ENCODE measurements at regions not wholly inside any gene's neighbourhood (a gene's known extent, or its start where the extent isn't known, plus 50 kb on each side); places are given as distances from the start of the nearest gene placed in this dataset.

DNA sequence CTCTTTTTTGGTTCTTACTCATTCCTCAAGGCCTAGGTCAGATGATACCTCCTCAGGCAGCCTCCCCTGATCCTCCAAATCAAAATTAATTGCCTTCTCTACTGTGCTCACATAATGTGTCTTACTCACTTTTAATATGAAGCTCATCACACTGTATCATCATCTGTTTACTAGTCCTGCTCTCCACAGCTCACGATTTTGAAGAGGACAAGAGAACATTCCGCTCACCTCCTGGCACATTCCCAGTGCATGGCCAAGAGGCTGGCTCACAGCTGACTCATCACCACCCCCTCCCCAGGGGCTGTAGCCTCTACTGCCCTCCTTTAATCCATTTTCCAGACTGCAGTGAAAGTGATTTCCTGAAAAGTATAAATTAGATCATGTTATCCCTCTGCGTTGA, 133.1 kb downstream of the ALDH8A1 start:
- no peaks in the 10 kb centered on the region for H3F3A ChIP-seq (ENCODE audit: control insufficient read depth, insufficient read depth)
- no peaks in the 10 kb centered on the region for H3K9me3 ChIP-seq (ENCODE audit: control insufficient read depth, insufficient read depth, low read length)
- no peaks in the 10 kb centered on the region; the same call in 1 of the 2 replicates for H3K27me3 ChIP-seq (ENCODE audit: control insufficient read depth, low read length)
- no peak overlapping the region for H3K4me3 ChIP-seq (ENCODE audit: low read length)
- no peak overlapping the region for H3K4me2 ChIP-seq (ENCODE audit: low read length)
- TF ChIP-seq, protein P1, sequence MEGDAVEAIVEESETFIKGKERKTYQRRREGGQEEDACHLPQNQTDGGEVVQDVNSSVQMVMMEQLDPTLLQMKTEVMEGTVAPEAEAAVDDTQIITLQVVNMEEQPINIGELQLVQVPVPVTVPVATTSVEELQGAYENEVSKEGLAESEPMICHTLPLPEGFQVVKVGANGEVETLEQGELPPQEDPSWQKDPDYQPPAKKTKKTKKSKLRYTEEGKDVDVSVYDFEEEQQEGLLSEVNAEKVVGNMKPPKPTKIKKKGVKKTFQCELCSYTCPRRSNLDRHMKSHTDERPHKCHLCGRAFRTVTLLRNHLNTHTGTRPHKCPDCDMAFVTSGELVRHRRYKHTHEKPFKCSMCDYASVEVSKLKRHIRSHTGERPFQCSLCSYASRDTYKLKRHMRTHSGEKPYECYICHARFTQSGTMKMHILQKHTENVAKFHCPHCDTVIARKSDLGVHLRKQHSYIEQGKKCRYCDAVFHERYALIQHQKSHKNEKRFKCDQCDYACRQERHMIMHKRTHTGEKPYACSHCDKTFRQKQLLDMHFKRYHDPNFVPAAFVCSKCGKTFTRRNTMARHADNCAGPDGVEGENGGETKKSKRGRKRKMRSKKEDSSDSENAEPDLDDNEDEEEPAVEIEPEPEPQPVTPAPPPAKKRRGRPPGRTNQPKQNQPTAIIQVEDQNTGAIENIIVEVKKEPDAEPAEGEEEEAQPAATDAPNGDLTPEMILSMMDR (IDR thresholded peaks at IDR 0.05; ENCODE audit: low read depth, low read length, poor library complexity, severe bottlenecking): no peak
- TF ChIP-seq EZH2phosphoT487 (IDR thresholded peaks at IDR 0.05; ENCODE audit: borderline replicate concordance, low read length): no peak
- no peaks in the 10 kb centered on the region for H3K4me1 ChIP-seq (ENCODE audit: control insufficient read depth, low read length)
- H4K20me1 ChIP-seq (ENCODE audit: control insufficient read depth, insufficient read depth, low read depth, low read length): no peaks in the 10 kb centered on the region
- H3K27ac ChIP-seq (ENCODE audit: low read depth, low read length): no peak overlapping the region
- no peaks in the 10 kb centered on the region for H3K9me2 ChIP-seq (replicated peaks; ENCODE audit: control insufficient read depth, low read length)
- H3K79me2 ChIP-seq (ENCODE audit: control insufficient read depth, low read length): no peaks in the 10 kb centered on the region
- no peaks in the 10 kb centered on the region for H3K36me3 ChIP-seq (ENCODE audit: control insufficient read depth, low read length)

DNA sequence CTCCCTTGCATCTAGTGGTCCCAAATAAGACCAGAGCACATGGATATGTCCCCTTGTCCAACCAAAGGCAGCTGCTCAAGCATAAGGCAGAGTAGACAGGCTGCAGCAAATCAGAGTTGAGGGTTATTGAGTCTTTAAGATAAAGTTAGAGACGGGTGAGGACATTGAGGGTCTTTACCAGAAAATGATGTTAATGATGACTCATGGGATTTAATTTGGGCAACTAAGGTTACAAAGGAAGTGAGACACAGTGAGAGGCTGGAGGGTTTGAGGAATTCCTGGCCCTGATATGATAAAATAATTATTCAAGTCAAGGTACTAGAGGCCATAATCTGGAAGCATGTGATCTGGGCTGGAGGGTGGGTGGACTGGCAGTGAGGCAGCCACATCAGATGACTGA, 133.6 kb downstream of the ALDH8A1 start:
- TF ChIP-seq, protein P1 (IDR thresholded peaks at IDR 0.05; ENCODE audit: low read depth, low read length, poor library complexity, severe bottlenecking): no peak
- TF ChIP-seq EZH2phosphoT487 (IDR thresholded peaks at IDR 0.05; ENCODE audit: borderline replicate concordance, low read length): no peak
- no peaks in the 10 kb centered on the region for H3K79me2 ChIP-seq (ENCODE audit: control insufficient read depth, low read length)
- no peaks in the 10 kb centered on the region for H3K4me1 ChIP-seq (ENCODE audit: control insufficient read depth, low read length)
- no peaks in the 10 kb centered on the region for H3K9me3 ChIP-seq (ENCODE audit: control insufficient read depth, insufficient read depth, low read length)
- H4K20me1 ChIP-seq (ENCODE audit: control insufficient read depth, insufficient read depth, low read depth, low read length): no peaks in the 10 kb centered on the region
- H3K36me3 ChIP-seq (ENCODE audit: control insufficient read depth, low read length): no peaks in the 10 kb centered on the region
- H3K4me3 ChIP-seq (ENCODE audit: low read length): no peak overlapping the region
- peaks cover 3% of the 10 kb centered on the region for H3K27me3 ChIP-seq (ENCODE audit: control insufficient read depth, low read length)
- H3K27ac ChIP-seq (ENCODE audit: low read depth, low read length): no peak overlapping the region
- no peak overlapping the region for H3K4me2 ChIP-seq (ENCODE audit: low read length)
- no peaks in the 10 kb centered on the region for H3F3A ChIP-seq (ENCODE audit: control insufficient read depth, insufficient read depth)
- H3K9me2 ChIP-seq (replicated peaks; ENCODE audit: control insufficient read depth, low read length): no peaks in the 10 kb centered on the region

DNA sequence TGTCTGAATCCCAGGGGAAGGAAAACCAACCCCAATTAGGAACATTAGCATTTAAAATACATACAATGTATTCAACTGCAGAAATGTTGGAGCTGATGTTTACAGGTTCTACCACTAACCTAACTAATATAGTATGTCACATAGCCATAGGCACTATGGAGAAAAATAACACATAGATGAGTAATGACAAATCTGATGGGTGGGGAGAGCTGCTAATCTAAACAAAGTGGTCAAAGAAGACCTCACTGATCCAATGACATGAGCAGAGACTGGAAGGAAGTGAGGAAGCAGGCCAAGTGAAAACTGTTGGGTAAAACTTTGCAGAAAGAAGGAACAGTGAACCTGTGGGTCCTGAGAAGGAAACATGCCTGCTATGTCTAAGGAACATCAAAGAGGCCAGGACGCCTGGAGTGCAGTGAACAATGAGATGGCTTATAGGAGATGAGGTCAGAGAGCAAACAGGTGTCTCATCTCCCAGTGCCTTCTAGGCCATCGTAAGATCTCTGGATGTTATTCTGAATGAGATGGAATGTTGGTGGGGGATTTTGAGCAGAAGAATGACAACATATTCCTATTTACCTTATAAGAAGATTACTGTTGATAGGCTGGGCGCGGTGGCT, 135.7 kb downstream of the ALDH8A1 start:
- Histone ChIP-seq H3K27me3 (ENCODE audit: control insufficient read depth, low read length) (peaks cover 6% of the 10 kb centered on the region; the same call in 1 of the 2 replicates), H3K9me3 (ENCODE audit: control insufficient read depth, insufficient read depth, low read length) (no peaks in the 10 kb centered on the region), H3K4me1 (ENCODE audit: control insufficient read depth, low read length) (no peaks in the 10 kb centered on the region), H3K4me2 (ENCODE audit: low read length) (no peak overlapping the region), H3K27ac (ENCODE audit: low read depth, low read length) (no peak overlapping the region), H3K36me3 (ENCODE audit: control insufficient read depth, low read length) (no peaks in the 10 kb centered on the region), H3F3A (ENCODE audit: control insufficient read depth, insufficient read depth) (no peaks in the 10 kb centered on the region), H4K20me1 (ENCODE audit: control insufficient read depth, insufficient read depth, low read depth, low read length) (no peaks in the 10 kb centered on the region), H3K4me3 (ENCODE audit: low read length) (no peak overlapping the region), H3K79me2 (ENCODE audit: control insufficient read depth, low read length) (no peaks in the 10 kb centered on the region), H3K9me2 (replicated peaks; ENCODE audit: control insufficient read depth, low read length) (no peaks in the 10 kb centered on the region)
- TF ChIP-seq EZH2phosphoT487 (IDR thresholded peaks at IDR 0.05; ENCODE audit: borderline replicate concordance, low read length): no peak
- TF ChIP-seq, protein P1 (IDR thresholded peaks at IDR 0.05; ENCODE audit: low read depth, low read length, poor library complexity, severe bottlenecking): no peak

Data from DOHH2 (cell line).